ENCODE measurements at regions not wholly inside any gene's neighbourhood (a gene's known extent, or its start where the extent isn't known, plus 50 kb on each side); places are given as distances from the start of the nearest gene placed in this dataset.
"Not testable (repeated sequence)": the region's sequence is repeated elsewhere in the genome, so short reads cannot be mapped to it uniquely, and the experiment has no call there.

DNA sequence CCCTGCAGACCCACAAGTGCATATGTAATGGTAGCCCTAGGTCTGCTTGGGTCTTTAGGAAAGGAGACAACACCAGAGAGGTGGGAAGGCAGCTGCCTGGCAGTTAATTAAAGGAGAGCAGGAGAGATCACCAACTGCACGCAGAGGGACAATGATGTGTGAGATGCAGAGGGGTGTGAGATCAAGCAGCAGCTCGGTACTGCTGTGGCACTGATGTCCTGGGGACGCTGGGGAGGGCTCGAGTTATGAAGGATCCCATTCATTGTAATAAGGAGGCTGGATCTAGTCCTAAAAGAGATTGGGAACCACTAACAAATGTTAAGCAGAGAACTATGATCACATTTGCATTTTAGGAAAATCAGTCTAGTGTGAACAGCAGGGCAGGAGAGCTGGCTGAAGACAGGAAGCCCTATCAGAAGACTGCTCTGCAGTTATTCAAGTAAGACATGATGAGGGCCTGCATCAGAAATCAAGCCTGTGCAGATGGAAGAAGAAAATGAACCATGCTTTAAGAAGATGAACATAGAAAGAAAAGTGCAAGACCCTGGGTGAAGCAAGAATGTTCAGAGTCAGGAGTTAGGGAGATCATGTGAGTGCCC is 80.4 kb downstream of the DLEU7 start:
- TF ChIP-seq, protein P1, sequence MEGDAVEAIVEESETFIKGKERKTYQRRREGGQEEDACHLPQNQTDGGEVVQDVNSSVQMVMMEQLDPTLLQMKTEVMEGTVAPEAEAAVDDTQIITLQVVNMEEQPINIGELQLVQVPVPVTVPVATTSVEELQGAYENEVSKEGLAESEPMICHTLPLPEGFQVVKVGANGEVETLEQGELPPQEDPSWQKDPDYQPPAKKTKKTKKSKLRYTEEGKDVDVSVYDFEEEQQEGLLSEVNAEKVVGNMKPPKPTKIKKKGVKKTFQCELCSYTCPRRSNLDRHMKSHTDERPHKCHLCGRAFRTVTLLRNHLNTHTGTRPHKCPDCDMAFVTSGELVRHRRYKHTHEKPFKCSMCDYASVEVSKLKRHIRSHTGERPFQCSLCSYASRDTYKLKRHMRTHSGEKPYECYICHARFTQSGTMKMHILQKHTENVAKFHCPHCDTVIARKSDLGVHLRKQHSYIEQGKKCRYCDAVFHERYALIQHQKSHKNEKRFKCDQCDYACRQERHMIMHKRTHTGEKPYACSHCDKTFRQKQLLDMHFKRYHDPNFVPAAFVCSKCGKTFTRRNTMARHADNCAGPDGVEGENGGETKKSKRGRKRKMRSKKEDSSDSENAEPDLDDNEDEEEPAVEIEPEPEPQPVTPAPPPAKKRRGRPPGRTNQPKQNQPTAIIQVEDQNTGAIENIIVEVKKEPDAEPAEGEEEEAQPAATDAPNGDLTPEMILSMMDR (IDR thresholded peaks at IDR 0.05; ENCODE audit: control insufficient read depth, insufficient read depth, low read depth, low read length, missing control alignments), result no peak
- no peak overlapping the region for H3K4me3 ChIP-seq (ENCODE audit: control insufficient read depth, low read depth, low read length)
- DNase-seq (ENCODE audit: low read depth), result no peak

DNA sequence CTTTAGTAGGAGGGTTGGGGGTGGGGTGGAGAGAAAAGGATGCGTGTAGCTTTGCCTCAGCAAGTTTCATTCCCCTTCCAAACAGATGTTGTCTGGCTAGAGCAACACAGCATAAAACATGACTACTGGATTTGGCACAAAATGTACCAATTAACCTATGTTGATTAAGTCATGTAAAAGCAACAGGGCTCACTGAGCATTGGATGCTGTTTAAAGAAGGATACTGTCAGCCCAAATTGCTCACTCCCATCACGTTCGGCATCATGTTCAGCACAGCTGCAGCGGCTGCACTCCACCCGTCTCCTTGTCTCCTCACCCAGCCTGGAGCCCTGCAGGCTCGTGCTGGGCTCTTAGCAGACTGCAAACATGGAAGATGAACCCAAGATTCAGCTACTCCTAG is 77.5 kb downstream of the DLEU7 start:
- H3K4me3 ChIP-seq (ENCODE audit: control insufficient read depth, low read depth, low read length), result no peak overlapping the region
- TF ChIP-seq, protein P1 (IDR thresholded peaks at IDR 0.05; ENCODE audit: control insufficient read depth, insufficient read depth, low read depth, low read length, missing control alignments), result no peak
- no peak for DNase-seq (ENCODE audit: low read depth)

- H3K4me3 ChIP-seq (ENCODE audit: control insufficient read depth, low read depth, low read length), result no peak overlapping the region
- TF ChIP-seq, protein P1 (IDR thresholded peaks at IDR 0.05; ENCODE audit: control insufficient read depth, insufficient read depth, low read depth, low read length, missing control alignments), result no peak
- DNase-seq (ENCODE audit: low read depth), result no peak
Measured at GRCh38 chr13:50766695-50767094, 76.8 kb downstream of the DLEU7 start.

- H3K4me3 ChIP-seq (ENCODE audit: control insufficient read depth, low read depth, low read length); DNase-seq (ENCODE audit: low read depth): not testable (repeated sequence)
Measured at GRCh38 chr13:50772881-50773280, 70.6 kb downstream of the DLEU7 start.

Data from AG09309 (cell line).